SK-N-MC (cell line): ENCODE measurements at regions not wholly inside any gene's neighbourhood (a gene's known extent, or its start where the extent isn't known, plus 50 kb on each side); places are given as distances from the start of the nearest gene placed in this dataset.
"Not testable (repeated sequence)": the region's sequence is repeated elsewhere in the genome, so short reads cannot be mapped to it uniquely, and the experiment has no call there.

Source experiments
- DNase-seq: peaks from one replicate; pipeline ENCODE4 v3.0.0-alpha.2; 2011; ENCODE audit warnings: low read depth, low spot score
- H3K27ac ChIP-seq: fragments of 200-600 bp; sonication (generic); 2 replicates; pipeline ENCODE4 v1.5.1; 2016; ENCODE audit warnings: mixed run types
- H3K36me3 ChIP-seq: fragments of 200-600 bp; sonication (generic); 2 replicates; pipeline ENCODE4 v1.6.1; 2017; ENCODE audit warnings: antibody characterized with exemption, low read length, mixed read lengths; ENCODE audit not compliant: insufficient read depth
- H3K4me3 ChIP-seq: fragments of 200-600 bp; sonication (generic); 2 replicates; pipeline ENCODE4 v1.5.1; 2016
- H3K9ac ChIP-seq: fragments of 200-600 bp; sonication (generic); 2 replicates; pipeline ENCODE4 v1.8.0; 2017; ENCODE audit warnings: mixed run types, mixed read lengths; ENCODE audit not compliant: insufficient read length
- H3K9me3 ChIP-seq: fragments of 200-600 bp; sonication (generic); 2 replicates; pipeline ENCODE4 v1.6.1; 2017; ENCODE audit warnings: low read depth, mild to moderate bottlenecking, antibody characterized with exemption, low read length, moderate library complexity, mixed read lengths
- EZH2 ChIP-seq: fragments of 200-600 bp; sonication (generic); IDR thresholded peaks from one replicate; pipeline ENCODE4 v1.6.1; 2017; ENCODE audit warnings: antibody characterized with exemption
- FOXP2 ChIP-seq: optimal IDR thresholded peaks from 2 replicates; pipeline ENCODE3; 2011; ENCODE audit warnings: mild to moderate bottlenecking, moderate library complexity; ENCODE audit not compliant: insufficient read depth; ENCODE audit errors: extremely low read length, control extremely low read depth
- POLR2AphosphoS5 ChIP-seq: IDR thresholded peaks from 2 replicates; pipeline ENCODE4 v1.6.1; 2012; ENCODE audit warnings: mild to moderate bottlenecking, low read depth, low read length, borderline replicate concordance

DNA sequence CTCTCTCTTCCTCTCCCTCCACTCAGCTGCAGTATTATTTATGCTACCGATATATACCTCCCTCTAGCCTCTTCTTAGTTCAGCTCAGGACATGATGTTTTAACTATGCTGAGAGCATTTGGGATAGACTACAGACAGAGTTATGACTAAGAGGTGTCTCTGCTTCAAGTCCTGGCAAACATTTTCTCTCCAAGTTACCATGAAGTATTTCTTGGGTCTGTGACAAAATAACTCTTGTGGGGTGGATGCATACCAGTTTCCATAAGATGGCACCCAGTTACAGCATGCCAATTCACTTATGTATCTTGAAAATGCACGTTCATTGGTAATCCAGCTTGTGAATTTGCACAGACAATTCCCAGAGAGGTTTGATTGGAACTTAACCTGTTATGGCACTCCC, 737.6 kb downstream of the SLC4A3 start:
- Histone ChIP-seq H3K4me3 (no peak overlapping the region), H3K27ac (no peak overlapping the region), H3K9ac (no peak overlapping the region), H3K9me3 (no peaks in the 10 kb centered on the region), H3K36me3 (no peaks in the 10 kb centered on the region)
- no peak for DNase-seq
- TF ChIP-seq FOXP2 (no peak), POLR2AphosphoS5 (no peak), EZH2 (no peak)

DNA sequence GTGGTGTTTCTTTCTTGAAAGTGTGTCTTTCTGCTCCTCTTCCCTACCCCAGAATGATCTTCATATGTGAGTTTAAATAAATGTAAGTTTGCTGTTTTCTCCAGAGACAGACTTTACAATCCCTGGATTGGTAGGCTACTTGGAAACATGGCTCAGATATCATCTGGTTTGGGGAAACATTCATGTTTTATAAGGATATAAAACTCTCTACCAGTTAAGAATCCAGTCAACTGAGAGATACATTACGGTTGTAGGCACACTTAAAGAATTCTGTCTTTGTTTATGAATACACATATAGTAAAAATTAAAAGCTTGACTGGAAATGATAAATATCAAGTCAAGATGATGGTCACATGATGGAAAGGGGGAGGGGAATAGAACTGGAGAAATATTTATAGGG, 739.3 kb downstream of the SLC4A3 start:
- no peak for DNase-seq
- no peak overlapping the region for H3K27ac ChIP-seq
- no peak overlapping the region for H3K4me3 ChIP-seq
- no peak overlapping the region for H3K9ac ChIP-seq
- no peaks in the 10 kb centered on the region for H3K36me3 ChIP-seq
- no peaks in the 10 kb centered on the region for H3K9me3 ChIP-seq
- TF ChIP-seq FOXP2 (no peak), POLR2AphosphoS5 (no peak), EZH2 (no peak)

DNA sequence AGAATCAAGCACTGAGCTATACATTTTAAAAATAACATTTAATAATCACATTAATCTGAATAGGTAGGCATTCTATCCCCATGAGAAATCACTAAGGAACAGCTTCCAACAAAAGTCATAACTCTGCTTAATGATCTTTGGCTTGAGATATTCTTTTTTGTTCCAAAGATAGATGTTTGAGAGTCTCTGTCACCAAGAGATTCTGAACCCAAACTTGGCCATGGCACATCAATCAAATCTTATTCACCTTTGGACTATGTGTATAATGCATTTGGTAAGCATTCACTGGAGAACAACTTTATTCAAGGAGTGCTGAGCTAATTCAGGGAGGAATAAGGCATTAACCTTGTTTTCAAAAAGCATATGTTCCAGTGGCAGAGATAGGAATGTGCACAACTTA, 743.3 kb downstream of the SLC4A3 start:
- TF ChIP-seq FOXP2 = no peak
- no peak for TF ChIP-seq EZH2
- no peak for TF ChIP-seq POLR2AphosphoS5
- Histone ChIP-seq H3K9me3 (no peaks in the 10 kb centered on the region), H3K36me3 (no peaks in the 10 kb centered on the region), H3K27ac (no peak overlapping the region), H3K4me3 (no peak overlapping the region), H3K9ac (no peak overlapping the region)
- no peak for DNase-seq

DNA sequence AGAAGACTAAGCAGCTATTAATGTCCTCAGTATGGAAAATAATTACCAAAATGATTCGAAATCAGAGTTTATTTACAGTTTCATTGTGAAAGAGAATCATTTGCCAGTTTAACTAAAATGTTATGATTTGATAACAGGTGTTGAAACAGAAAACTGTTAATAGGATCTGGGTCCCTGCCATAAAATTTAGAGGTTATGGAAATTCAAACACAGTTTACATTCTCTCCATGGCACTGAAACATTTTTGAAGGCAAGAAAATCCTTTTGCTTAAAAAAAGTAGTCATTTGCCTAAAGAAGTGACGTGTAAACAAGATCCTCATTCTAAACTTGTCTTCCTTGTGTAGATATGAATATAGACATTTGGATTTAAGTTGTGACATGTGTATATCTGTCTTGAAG, 743.8 kb downstream of the SLC4A3 start:
- DNase-seq = no peak
- TF ChIP-seq POLR2AphosphoS5 = no peak
- TF ChIP-seq EZH2 = no peak
- no peak for TF ChIP-seq FOXP2
- no peaks in the 10 kb centered on the region for H3K36me3 ChIP-seq
- no peak overlapping the region for H3K4me3 ChIP-seq
- H3K27ac ChIP-seq = no peak overlapping the region
- H3K9ac ChIP-seq = no peak overlapping the region
- no peaks in the 10 kb centered on the region for H3K9me3 ChIP-seq

DNA sequence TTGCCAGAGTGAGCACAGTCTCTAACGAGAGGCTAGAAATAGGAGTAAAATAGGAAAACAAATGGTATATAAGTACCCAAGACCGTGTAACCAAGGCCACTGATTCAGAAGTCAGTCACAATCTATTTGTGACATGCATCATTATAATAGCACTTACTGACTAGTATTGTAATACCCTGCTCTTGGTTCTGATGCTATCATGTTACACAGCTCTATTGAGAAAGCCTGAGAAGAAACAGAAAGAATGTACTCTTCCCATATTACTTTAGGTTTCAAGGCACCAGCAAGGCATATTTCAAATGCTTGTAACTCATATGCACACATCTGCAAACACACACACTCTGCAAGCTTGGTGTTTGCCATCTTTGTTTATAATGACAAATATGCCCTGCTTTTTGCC, 746.4 kb downstream of the SLC4A3 start:
- Histone ChIP-seq H3K9me3 (no peaks in the 10 kb centered on the region), H3K9ac (no peak overlapping the region), H3K27ac (no peak overlapping the region), H3K4me3 (no peak overlapping the region), H3K36me3 (no peaks in the 10 kb centered on the region)
- no peak for TF ChIP-seq POLR2AphosphoS5
- no peak for TF ChIP-seq FOXP2
- no peak for TF ChIP-seq EZH2
- DNase-seq = no peak

DNA sequence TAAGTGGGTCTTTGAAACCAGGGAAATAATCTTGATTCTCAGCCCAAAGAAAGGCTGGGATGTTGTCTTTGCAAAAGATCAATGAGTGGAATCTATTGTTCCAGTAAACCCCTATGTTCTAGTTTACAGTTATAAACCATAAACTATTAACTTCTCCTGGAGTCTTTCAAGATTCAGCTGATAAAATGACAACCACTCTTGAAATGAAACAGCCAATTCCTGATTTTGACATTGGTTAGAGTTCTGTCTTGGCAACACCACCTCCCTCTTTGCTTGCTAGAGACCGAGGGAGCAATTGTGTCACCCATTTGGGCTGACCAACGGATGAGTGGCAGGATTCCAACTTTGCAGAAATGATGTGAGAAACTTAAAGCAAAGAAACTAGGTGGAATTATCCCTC, 746.9 kb downstream of the SLC4A3 start:
- Histone ChIP-seq H3K4me3 (no peak overlapping the region), H3K9me3 (no peaks in the 10 kb centered on the region), H3K36me3 (no peaks in the 10 kb centered on the region), H3K27ac (no peak overlapping the region), H3K9ac (no peak overlapping the region)
- no peak for DNase-seq
- TF ChIP-seq POLR2AphosphoS5 = no peak

DNA sequence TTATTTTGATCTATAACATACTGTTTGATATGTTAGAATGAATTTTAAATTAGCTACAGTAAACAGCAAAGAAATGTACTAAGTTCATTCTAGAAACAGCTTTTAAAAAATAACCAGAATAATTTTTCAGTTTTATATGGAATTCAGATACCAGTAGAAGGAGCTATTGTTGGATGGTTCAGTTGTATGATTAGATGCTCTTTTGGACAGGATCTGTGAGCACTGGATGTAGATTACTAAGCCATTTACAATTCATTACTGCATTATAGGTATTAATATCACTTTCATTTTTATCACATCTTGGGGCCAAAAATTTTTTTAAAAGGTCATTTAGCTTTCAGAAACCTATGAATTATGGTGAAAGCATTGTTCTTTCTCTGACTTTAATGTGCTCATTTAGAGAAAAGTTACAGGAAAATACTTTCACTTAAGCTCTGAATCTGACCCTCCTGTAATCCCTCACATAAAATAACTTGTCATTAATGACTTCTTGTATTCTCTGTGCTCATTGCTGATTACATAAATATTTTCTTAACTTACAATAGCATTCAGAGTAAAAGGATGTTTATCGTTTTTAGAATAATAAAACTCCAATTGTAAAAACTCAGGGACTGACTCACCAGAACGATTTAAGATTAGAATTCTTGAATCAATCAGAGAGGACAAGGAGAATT, 750.2 kb downstream of the SLC4A3 start:
- no peaks in the 10 kb centered on the region for H3K9me3 ChIP-seq
- no peak for DNase-seq
- no peaks in the 10 kb centered on the region for H3K36me3 ChIP-seq
- H3K9ac ChIP-seq = no peak overlapping the region
- H3K27ac ChIP-seq = no peak overlapping the region
- no peak overlapping the region for H3K4me3 ChIP-seq
- no peak for TF ChIP-seq POLR2AphosphoS5
- TF ChIP-seq EZH2 = no peak
- no peak for TF ChIP-seq FOXP2

DNA sequence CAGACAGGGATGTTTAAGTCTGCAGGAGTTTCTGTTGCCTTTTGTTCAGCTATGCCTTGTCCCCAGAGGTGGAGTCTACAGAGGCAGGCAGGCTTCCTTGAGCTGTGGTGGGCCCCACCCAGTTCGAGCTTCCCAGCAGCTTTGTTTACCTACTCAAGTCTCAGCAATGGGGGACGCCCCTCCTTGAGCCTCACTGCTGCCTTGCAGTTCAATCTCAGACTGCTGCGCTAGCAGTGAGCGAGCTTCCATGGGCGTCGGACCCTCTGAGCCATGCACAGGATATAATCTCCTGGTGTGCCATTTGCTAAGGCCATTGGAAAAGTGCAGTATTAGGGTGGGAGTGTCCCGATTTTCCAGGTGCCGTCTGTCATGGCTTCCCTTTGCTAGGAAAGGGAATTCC, 760.3 kb downstream of the SLC4A3 start:
- H3K9me3 ChIP-seq, H3K36me3 ChIP-seq, H3K4me3 ChIP-seq, H3K9ac ChIP-seq, H3K27ac ChIP-seq, DNase-seq: not testable (repeated sequence)

DNA sequence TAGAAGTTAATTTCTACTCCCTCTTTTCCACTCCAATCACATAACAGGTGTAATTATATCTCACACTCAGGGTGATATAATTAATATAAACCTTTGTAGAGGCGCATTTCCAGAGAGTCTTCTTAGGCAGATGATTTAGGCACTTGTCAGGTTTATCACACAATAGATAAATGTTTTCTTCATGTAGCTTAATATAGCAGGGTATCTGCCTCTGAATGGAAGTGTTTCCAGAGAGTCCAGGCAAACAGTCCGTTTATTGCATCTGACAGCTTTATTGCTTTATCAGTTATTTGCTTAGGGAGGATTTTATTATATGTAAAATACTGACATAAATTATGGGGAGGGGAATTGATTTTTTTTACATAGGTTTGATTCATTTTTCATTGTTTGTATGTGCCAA, 766.3 kb downstream of the SLC4A3 start:
- DNase-seq = no peak
- Histone ChIP-seq H3K4me3 (no peak overlapping the region), H3K9me3 (no peaks in the 10 kb centered on the region), H3K27ac (no peak overlapping the region), H3K36me3 (no peaks in the 10 kb centered on the region), H3K9ac (no peak overlapping the region)
- TF ChIP-seq POLR2AphosphoS5 (no peak), FOXP2 (no peak), EZH2 (no peak)
